T-cell (primary cell): ENCODE measurements at regions not wholly inside any gene's neighbourhood (a gene's known extent, or its start where the extent isn't known, plus 50 kb on each side); places are given as distances from the start of the nearest gene placed in this dataset.

Experiments used
- ATAC-seq, 4 experiments: fragments of 200-7000 bp in 3 of 4; fragments of 150-1000 bp in 1 of 4; cut with Tn5 transposase; replicated peaks in 1 of 4; 1 replicate in 3 of 4; 2 replicates in 1 of 4; pipeline ENCODE4 v1.10.0; 2021; ENCODE audit warnings: moderate library complexity in 3 of 4, mild to moderate bottlenecking in 2 of 4, moderate number of reproducible peaks in 1 of 4
- CTCF ChIA-PET, 2 donors: fragments of 300-600 bp; sonication (Branson Sonifier 250); formaldehyde crosslinking; loops; one replicate each; lab custom pipeline; 2022; ENCODE audit warnings: antibody characterized with exemption in 2 of 2; lab: Charles Lee
- POLR2A ChIA-PET, 2 donors: fragments of 300-600 bp; sonication (Branson Sonifier 250); formaldehyde crosslinking; loops; one replicate each; lab custom pipeline; 2022; ENCODE audit warnings: antibody characterized with exemption in 2 of 2; lab: Charles Lee
- DNase-seq, 35 experiments: peaks; one replicate each; pipeline versions ENCODE4 v3.0.0 to v3.0.0-alpha.2; 2013 to 2023
- H3K27ac ChIP-seq: one replicate; pipeline ENCODE4 v1.5.1; 2013; ENCODE audit warnings: low read length
- H3K27me3 ChIP-seq, 2 experiments: replicated peaks in 1 of 2; 1 replicate in 1 of 2; 2 replicates in 1 of 2; pipeline versions ENCODE4 v1.6.1 to v1.7.0; 2013; ENCODE audit warnings: low read length in 1 of 2, mixed read lengths in 1 of 2; ENCODE audit not compliant: control insufficient read depth in 2 of 2, insufficient read depth in 2 of 2; ENCODE audit errors: extremely low read depth in 1 of 2
- H3K36me3 ChIP-seq, 2 donors: 1 replicate in 1 of 2; 2 replicates in 1 of 2; pipeline versions ENCODE4 v1.6.1 to v1.7.0; 2013; ENCODE audit warnings: low read length in 1 of 2; ENCODE audit not compliant: control insufficient read depth in 2 of 2, insufficient read depth in 1 of 2; ENCODE audit errors: extremely low read depth in 1 of 2
- H3K4me1 ChIP-seq, 2 experiments: 1 replicate in 1 of 2; 2 replicates in 1 of 2; pipeline versions ENCODE4 v1.6.1 to v1.7.0; 2013; ENCODE audit warnings: low read length in 2 of 2, mixed read lengths in 1 of 2; ENCODE audit not compliant: insufficient read depth in 2 of 2, control insufficient read depth in 1 of 2; ENCODE audit errors: extremely low read depth in 1 of 2
- H3K4me3 ChIP-seq, 2 donors: 1 replicate in 1 of 2; 2 replicates in 1 of 2; pipeline versions ENCODE4 v1.5.1 to v1.7.0; 2013; ENCODE audit warnings: mild to moderate bottlenecking in 2 of 2, low read length in 1 of 2, moderate library complexity in 1 of 2; ENCODE audit not compliant: control insufficient read depth in 1 of 2; ENCODE audit errors: extremely low read depth in 1 of 2
- H3K9me3 ChIP-seq: 2 replicates; pipeline ENCODE4 v1.7.0; 2013
- H3K27ac Mint-ChIP-seq, 2 donors: one replicate each; pipeline ENCODE4 v1.8.0; 2020 to 2021; ENCODE audit warnings: mild to moderate bottlenecking in 2 of 2, mixed read lengths in 2 of 2
- H3K27me3 Mint-ChIP-seq, 2 donors: one replicate each; pipeline ENCODE4 v1.8.0; 2021 to 2022; ENCODE audit warnings: mixed read lengths in 2 of 2
- H3K36me3 Mint-ChIP-seq: one replicate; pipeline ENCODE4 v1.8.0; 2021; ENCODE audit warnings: mixed read lengths
- H3K4me1 Mint-ChIP-seq, 3 donors: one replicate each; pipeline ENCODE4 v1.8.0; 2020 to 2022; ENCODE audit warnings: mixed read lengths in 3 of 3, mild to moderate bottlenecking in 1 of 3
- H3K4me3 Mint-ChIP-seq, 3 donors: one replicate each; pipeline ENCODE4 v1.8.0; 2020 to 2022; ENCODE audit warnings: mild to moderate bottlenecking in 3 of 3, mixed read lengths in 3 of 3, moderate library complexity in 3 of 3
- H3K9me3 Mint-ChIP-seq, 3 donors: one replicate each; pipeline ENCODE4 v1.8.0; 2020 to 2022; ENCODE audit warnings: mixed read lengths in 3 of 3
- WGBS: methylation state at CpG from one replicate; pipeline ENCODE4 v1.1.5; 2013; ENCODE audit warnings: missing lambda C conversion rate; ENCODE audit not compliant: insufficient coverage; 5-methylcytosine and 5-hydroxymethylcytosine counted together

- Histone ChIP-seq H3K27me3 (no peaks in the 10 kb centered on the region), H3K4me3 (no peak overlapping the region), H3K36me3 (no peaks in the 10 kb centered on the region), H3K4me1 (peaks cover 0 to 3% of the 10 kb centered on the region in 2 experiments), H3K9me3 (no peaks in the 10 kb centered on the region), H3K27ac (no peak overlapping the region)
- DNase-seq, result no peak
- no peak for ATAC-seq
- Mint-ChIP-seq H3K4me1 (no peaks in the 10 kb centered on the region), H3K27ac (no peak overlapping the region), H3K36me3 (no peaks in the 10 kb centered on the region), H3K27me3 (no peaks in the 10 kb centered on the region), H3K9me3 (no peaks in the 10 kb centered on the region), H3K4me3 (no peak overlapping the region)
- WGBS, result no CpG with 5 or more reads among the region's 4 CpGs
- POLR2A ChIA-PET, result no interaction called here
- CTCF ChIA-PET, result no interaction called here
Measured at GRCh38 chr12:24427776-24428175, 478.3 kb upstream of the SOX5 start.

GRCh38 chr12:24425601-24425970 is 476.1 kb upstream of the SOX5 start:
- Mint-ChIP-seq H3K4me1 (no peaks in the 10 kb centered on the region), H3K4me3 (no peak overlapping the region), H3K27ac (no peak overlapping the region), H3K27me3 (no peaks in the 10 kb centered on the region), H3K36me3 (no peaks in the 10 kb centered on the region), H3K9me3 (no peaks in the 10 kb centered on the region)
- ChIA-PET POLR2A (no interaction called here), CTCF (no interaction called here)
- Histone ChIP-seq H3K9me3 (no peaks in the 10 kb centered on the region), H3K4me1 (peaks cover 0 to 3% of the 10 kb centered on the region in 2 experiments), H3K27me3 (no peaks in the 10 kb centered on the region), H3K4me3 (no peak overlapping the region), H3K27ac (no peak overlapping the region), H3K36me3 (no peaks in the 10 kb centered on the region)
- ATAC-seq, result no peak
- WGBS, result no CpG with 5 or more reads among the region's 2 CpGs
- DNase-seq, result no peak

- Histone ChIP-seq H3K36me3 (no peaks in the 10 kb centered on the region), H3K27ac (no peak overlapping the region), H3K4me3 (no peak overlapping the region), H3K9me3 (no peaks in the 10 kb centered on the region), H3K27me3 (no peaks in the 10 kb centered on the region), H3K4me1 (peaks cover 0 to 3% of the 10 kb centered on the region in 2 experiments)
- ATAC-seq, result no peak
- H3K36me3 Mint-ChIP-seq, result no peaks in the 10 kb centered on the region
- H3K27ac Mint-ChIP-seq, result no peak overlapping the region
- H3K9me3 Mint-ChIP-seq, result no peaks in the 10 kb centered on the region
- H3K27me3 Mint-ChIP-seq, result no peaks in the 10 kb centered on the region
- no peak for DNase-seq
- no peaks in the 10 kb centered on the region for H3K4me1 Mint-ChIP-seq
- H3K4me3 Mint-ChIP-seq, result no peak overlapping the region
- 6% methylated on average over 2 of the region's 6 CpGs for WGBS
- ChIA-PET POLR2A (interaction anchor here in 1 of 2 donors (0.7 kb wide), 1 partner anchor 426 kb away, joined by 4 read pairs; no protein-coding TSS in a partner anchor), CTCF (no interaction called here)
Measured at GRCh38 chr12:24424889-24425600, 475.6 kb upstream of the SOX5 start.

- Histone ChIP-seq H3K4me3 (no peak overlapping the region), H3K4me1 (peaks cover 0 to 3% of the 10 kb centered on the region in 2 experiments), H3K36me3 (no peaks in the 10 kb centered on the region), H3K27ac (no peak overlapping the region), H3K27me3 (no peaks in the 10 kb centered on the region), H3K9me3 (no peaks in the 10 kb centered on the region)
- Mint-ChIP-seq H3K4me1 (no peaks in the 10 kb centered on the region), H3K27ac (no peak overlapping the region), H3K36me3 (no peaks in the 10 kb centered on the region), H3K27me3 (no peaks in the 10 kb centered on the region), H3K9me3 (no peaks in the 10 kb centered on the region), H3K4me3 (no peak overlapping the region)
- CTCF ChIA-PET, result no interaction called here
- ATAC-seq, result no peak
- no peak for DNase-seq
- WGBS, result 40% methylated on average over 2 of the region's 2 CpGs
- POLR2A ChIA-PET, result interaction anchor here in 1 of 2 donors (0.7 kb wide), 1 partner anchor 426 kb away, joined by 4 read pairs; no protein-coding TSS in a partner anchor
Measured at GRCh38 chr12:24424376-24424775, 474.9 kb upstream of the SOX5 start.

- POLR2A ChIA-PET, result no interaction called here
- peaks cover 0 to 3% of the 10 kb centered on the region in 2 experiments for H3K4me1 ChIP-seq
Measured at GRCh38 chr12:24423611-24424010, 474.1 kb upstream of the SOX5 start.

GRCh38 chr12:24421759-24422158 is 472.3 kb upstream of the SOX5 start:
- no peaks in the 10 kb centered on the region for H3K27me3 Mint-ChIP-seq
- ChIA-PET POLR2A (no interaction called here), CTCF (no interaction called here)
- Histone ChIP-seq H3K9me3 (no peaks in the 10 kb centered on the region), H3K4me1 (peaks cover 0 to 3% of the 10 kb centered on the region in 2 experiments), H3K27ac (no peak overlapping the region), H3K27me3 (no peaks in the 10 kb centered on the region), H3K4me3 (no peak overlapping the region), H3K36me3 (no peaks in the 10 kb centered on the region)
- H3K4me3 Mint-ChIP-seq, result no peak overlapping the region
- ATAC-seq, result no peak
- DNase-seq, result no peak
- no peaks in the 10 kb centered on the region for H3K4me1 Mint-ChIP-seq
- H3K36me3 Mint-ChIP-seq, result no peaks in the 10 kb centered on the region
- WGBS, result 100% methylated on average over 1 of the region's 5 CpGs
- H3K27ac Mint-ChIP-seq, result no peak overlapping the region
- H3K9me3 Mint-ChIP-seq, result no peaks in the 10 kb centered on the region

More at GRCh38 chr12:24423611-24424010, 474.1 kb upstream of the SOX5 start:
- Mint-ChIP-seq H3K36me3 (no peaks in the 10 kb centered on the region), H3K4me1 (no peaks in the 10 kb centered on the region), H3K4me3 (no peak overlapping the region), H3K27ac (no peak overlapping the region), H3K9me3 (no peaks in the 10 kb centered on the region), H3K27me3 (no peaks in the 10 kb centered on the region)
- DNase-seq (no peak), ATAC-seq (no peak)
- Histone ChIP-seq H3K4me3 (no peak overlapping the region), H3K27me3 (no peaks in the 10 kb centered on the region), H3K36me3 (no peaks in the 10 kb centered on the region), H3K9me3 (no peaks in the 10 kb centered on the region), H3K27ac (no peak overlapping the region)
- 80% methylated on average over 4 of the region's 4 CpGs for WGBS
- CTCF ChIA-PET, result interaction anchor here in 1 of 2 donors (0.6 kb wide), 1 partner anchor 47 kb away, joined by 3 read pairs; no protein-coding TSS in a partner anchor
